GM12874 (cell line): ENCODE measurements at regions not wholly inside any gene's neighbourhood (a gene's known extent, or its start where the extent isn't known, plus 50 kb on each side); places are given as distances from the start of the nearest gene placed in this dataset.

Source experiments
- CTCF ChIP-seq: IDR thresholded peaks from 2 replicates; pipeline ENCODE4 v1.5.1; 2011; ENCODE audit warnings: low read depth, mild to moderate bottlenecking, control low read depth, low read length, moderate library complexity; ENCODE audit not compliant: insufficient read depth

GRCh38 chr13:40503011-40503410 is 163.4 kb downstream of the FOXO1 start:
- TF ChIP-seq CTCF: no peak

- no peak for TF ChIP-seq CTCF
These were observed 162.4 kb downstream of the FOXO1 start for GRCh38 chr13:40503966-40504591.

- no peak for TF ChIP-seq CTCF
These were observed 161.8 kb downstream of the FOXO1 start for GRCh38 chr13:40504641-40505040.

- no peak for TF ChIP-seq CTCF
These were observed 161.2 kb downstream of the FOXO1 start for GRCh38 chr13:40505196-40505595.
